GM21367 (cell line): ENCODE measurements at regions not wholly inside any gene's neighbourhood (a gene's known extent, or its start where the extent isn't known, plus 50 kb on each side); places are given as distances from the start of the nearest gene placed in this dataset.
"Not testable (repeated sequence)": the region's sequence is repeated elsewhere in the genome, so short reads cannot be mapped to it uniquely, and the experiment has no call there.

Source experiments
- ATAC-seq: cut with Tn5 transposase; IDR thresholded peaks from one replicate; pipeline ENCODE4 v1.9.1; 2021; ENCODE audit not compliant: unreplicated experiment

DNA sequence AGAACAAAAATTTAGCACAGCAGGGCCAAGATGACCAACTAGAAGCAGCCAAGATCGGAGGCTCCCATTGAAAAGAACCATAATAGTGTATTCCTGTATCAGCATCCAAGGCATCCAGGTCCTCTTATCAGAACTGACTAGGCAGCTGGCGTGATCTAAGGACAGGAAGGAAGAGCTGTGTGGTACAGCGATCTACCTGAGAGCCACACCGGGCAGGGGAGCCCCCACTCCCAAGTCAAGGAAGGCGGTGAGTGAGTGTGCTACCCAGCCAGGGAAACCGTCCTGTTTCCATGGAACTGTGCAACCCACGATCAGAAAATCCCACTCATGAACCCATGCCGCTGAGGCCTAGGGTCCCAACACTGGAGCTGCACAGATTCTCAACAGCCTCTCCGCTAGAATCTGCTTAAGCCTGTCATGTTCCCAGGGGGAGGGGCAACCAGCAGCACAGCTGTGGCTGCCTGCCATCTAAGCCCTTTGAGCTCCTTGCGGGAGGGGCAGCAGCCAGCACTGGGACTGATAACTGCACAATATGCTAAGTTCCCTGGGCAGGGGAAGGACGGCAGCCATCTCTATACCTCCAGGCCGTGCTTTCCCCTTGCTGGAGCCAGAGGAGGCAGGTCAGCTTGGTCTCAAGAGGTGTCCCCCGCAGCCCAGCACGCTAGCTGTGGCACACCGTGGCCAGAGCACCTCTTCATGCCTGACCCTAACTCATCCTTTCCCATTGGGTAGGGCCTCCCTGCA lies 213.0 kb upstream of the SMIM30 start:
- ATAC-seq, result no peak

- ATAC-seq, result no peak
Observed at GRCh38 chr7:113321201-113321600, 202.8 kb upstream of the SMIM30 start.

GRCh38 chr7:113320419-113320818 lies 202.1 kb upstream of the SMIM30 start:
- no peak for ATAC-seq

GRCh38 chr7:113314594-113314993 lies 196.2 kb upstream of the SMIM30 start:
- no peak for ATAC-seq

GRCh38 chr7:113308399-113308798 lies 190.0 kb upstream of the SMIM30 start:
- no peak for ATAC-seq

GRCh38 chr7:113307147-113307546 lies 188.8 kb upstream of the SMIM30 start:
- ATAC-seq, result no peak

DNA sequence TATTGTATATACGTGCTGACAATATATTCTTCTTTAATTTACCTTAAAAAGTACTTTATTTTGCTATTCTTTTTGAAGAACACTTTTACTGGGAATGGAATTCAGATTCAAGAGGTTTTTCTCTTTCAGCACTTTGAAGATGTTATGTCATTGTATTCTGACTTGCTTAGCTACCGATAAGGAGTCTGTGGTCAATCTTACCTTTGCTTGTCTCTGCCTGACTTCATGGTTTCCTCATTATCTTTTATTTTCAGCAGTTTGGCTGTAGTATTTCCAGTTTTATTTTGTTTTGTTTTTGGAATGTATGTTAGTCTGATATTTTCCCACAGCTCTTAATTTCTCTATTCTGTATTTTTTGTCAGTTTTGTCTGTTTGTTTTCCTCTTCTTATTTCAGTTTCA lies 187.9 kb upstream of the SMIM30 start:
- no peak for ATAC-seq

DNA sequence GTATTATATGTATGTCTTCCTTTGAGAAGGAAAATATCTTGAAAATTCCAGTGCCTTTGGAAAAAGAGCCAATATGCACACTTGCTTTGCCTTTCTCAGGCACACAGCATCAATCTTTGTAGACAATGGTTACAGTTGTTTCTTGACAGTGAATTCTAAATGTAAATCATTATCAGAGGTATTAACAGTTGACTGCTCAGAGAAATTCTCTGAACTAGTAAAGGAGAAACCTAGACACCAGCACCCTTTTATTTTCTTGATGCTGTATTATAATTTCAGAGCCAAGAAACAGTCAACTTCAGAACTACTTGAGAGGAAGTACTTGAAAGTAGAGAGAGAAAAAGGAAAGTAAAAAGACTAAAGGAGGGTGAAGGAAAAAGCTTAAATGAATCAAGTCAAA lies 185.8 kb upstream of the SMIM30 start:
- ATAC-seq, result no peak

GRCh38 chr7:113303388-113303787 lies 185.0 kb upstream of the SMIM30 start:
- ATAC-seq, result not testable (repeated sequence)

DNA sequence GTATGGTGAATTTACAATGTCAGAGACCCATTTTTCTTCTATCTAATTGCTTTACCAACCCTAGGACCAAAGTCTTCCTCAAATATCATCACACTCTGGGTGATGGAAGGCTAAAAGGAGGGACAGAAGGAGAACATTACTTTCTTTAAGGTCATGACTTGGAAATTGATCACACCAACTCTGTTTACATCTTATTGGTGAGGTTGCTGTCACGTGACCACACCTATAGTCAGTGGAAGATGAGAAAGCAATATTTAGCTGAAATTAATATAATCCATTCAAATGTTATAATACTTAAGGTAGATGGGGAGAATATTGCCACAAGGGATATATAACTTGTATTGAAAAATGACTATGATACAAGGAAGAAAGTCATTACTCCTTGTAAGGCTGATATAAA lies 183.6 kb upstream of the SMIM30 start:
- no peak for ATAC-seq

GRCh38 chr7:113301141-113301540 lies 182.8 kb upstream of the SMIM30 start:
- no peak for ATAC-seq

DNA sequence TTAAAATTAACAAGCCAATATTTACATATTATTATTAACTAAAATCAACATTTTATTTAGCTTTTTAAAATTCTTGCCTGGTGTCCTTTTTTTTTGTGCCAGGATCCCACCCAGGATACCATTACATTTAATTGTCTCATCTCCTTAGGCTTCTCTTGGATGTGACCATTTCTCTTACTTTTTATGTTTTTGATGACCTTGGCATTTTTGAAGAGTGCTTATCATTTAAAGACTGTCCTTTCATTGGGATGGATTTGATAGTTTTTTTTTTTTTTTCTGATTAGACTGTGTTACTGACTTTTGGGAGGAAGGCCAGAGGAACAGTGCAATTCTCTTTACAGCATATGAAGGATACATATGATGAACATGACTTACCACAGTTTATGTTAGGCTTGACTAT lies 181.4 kb upstream of the SMIM30 start:
- ATAC-seq, result no peak

DNA sequence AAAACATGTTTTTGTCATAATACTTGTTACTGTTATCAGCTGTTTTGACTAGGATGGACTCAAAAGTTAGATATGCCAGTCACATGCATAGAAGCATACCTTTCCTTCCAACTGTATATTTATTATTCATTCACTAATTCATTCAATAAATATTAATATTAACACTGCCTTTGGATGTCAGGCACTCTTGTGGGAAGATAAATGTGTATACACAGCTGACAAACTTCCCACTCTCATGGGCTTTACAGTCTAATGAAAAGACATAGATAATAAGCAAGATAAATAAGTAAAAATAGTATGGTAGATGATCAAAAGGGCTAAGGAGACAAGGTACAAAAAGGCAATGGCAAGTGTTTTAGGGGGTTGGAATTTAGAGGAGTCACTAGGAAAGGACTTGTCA lies 180.1 kb upstream of the SMIM30 start:
- ATAC-seq, result no peak

GRCh38 chr7:113294750-113295149 lies 176.4 kb upstream of the SMIM30 start:
- ATAC-seq, result no peak

- ATAC-seq, result no peak
Observed at GRCh38 chr7:113292105-113292504, 173.8 kb upstream of the SMIM30 start.

DNA sequence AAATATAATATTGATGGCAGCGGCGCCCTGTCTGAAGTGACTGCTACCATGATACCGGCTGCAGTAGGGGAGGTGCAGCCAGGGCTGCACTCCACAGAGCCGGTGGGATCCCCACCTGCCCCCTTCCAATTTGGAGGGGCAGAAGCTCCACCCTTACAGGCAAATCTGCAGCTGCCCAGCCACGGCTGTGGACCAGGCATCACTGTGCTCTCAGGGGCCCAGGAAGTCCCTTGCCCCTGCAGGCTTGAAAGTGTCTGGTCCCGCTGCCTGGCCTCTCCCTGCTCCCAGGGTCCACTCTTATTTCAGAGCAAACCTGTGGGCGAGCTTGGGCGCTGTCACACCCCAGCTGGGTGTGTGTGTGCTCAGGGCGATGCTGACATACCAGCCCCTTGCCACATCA lies 172.7 kb upstream of the SMIM30 start:
- no peak for ATAC-seq

DNA sequence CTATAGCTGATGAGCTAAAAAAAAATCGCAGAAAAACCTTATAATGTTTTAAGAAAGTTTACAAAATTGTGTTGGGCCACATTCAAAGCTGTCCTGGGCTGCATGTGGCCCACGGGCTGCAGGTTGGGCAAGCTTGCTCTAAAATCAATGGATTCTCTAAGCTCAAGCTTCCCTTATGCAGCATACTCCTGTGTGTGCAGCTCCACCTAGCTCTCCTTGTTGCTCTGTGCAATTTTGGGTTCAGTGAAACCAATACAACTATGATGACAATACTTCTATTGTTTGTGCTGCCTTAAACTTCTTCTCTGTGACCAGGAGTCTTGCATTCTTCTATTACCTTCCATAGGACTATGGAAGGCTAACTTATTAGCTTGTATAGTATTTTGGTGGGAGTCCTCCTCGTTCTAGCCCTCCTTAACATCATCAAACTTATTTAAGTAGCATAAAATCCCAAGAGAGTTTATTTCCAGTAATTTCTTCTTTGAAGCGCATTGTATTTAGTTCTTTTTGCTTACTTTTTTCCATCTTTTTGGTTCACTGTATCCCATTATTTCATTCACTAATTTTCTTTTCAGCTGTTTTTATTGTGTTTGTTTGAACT lies 170.9 kb upstream of the SMIM30 start:
- peak; percentile 60 for ATAC-seq

GRCh38 chr7:113285411-113285810 lies 167.1 kb upstream of the SMIM30 start:
- ATAC-seq, result no peak

DNA sequence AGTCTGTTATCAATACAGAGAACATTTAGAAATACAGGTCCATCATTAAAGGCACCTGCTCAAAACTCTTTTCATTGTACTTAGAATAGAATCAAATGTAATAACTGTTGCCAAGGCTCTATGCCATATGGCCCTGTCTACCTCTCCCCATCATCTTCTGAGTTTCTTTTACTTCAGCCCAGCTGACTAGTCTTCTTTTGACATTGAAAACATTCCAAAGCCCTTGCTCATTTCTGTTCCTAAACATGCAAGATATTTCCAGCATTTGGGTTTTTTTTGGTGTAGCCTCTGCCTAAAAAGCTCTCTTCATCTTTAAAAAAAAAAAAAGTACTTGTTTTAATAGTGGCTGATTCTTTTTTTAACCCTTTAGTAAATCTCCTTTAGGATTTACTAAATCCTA lies 165.5 kb upstream of the SMIM30 start:
- no peak for ATAC-seq

DNA sequence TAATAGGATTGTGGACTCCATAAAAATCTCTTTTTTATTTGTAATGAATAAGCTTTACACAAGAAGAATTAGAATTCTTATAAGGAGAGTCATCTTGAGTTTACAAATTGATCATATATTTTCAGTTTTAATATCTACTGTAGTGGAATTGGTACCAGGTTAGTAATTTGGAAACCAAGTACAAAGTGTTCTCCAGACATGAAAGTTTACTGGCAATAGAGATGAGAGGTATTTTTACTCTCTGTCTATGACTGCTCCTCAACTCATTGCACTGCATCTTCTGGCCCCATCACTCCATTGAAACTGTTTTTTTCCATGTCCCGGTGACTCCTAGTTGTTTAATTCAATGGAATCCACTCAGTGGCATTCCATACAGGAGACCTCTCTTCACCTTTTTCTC lies 164.5 kb upstream of the SMIM30 start:
- no peak for ATAC-seq

- no peak for ATAC-seq
Observed at GRCh38 chr7:113281223-113281622, 162.9 kb upstream of the SMIM30 start.

GRCh38 chr7:113279256-113279655 lies 160.9 kb upstream of the SMIM30 start:
- no peak for ATAC-seq

- ATAC-seq, result no peak
Observed at GRCh38 chr7:113270790-113271189, 152.4 kb upstream of the SMIM30 start.
